HEK293 (cell line): ENCODE measurements at regions not wholly inside any gene's neighbourhood (a gene's known extent, or its start where the extent isn't known, plus 50 kb on each side); places are given as distances from the start of the nearest gene placed in this dataset.

Experiments used
- KLF1 ChIP-seq: fragments of 450-650 bp; formaldehyde crosslinking; IDR thresholded peaks from 2 replicates; pipeline ENCODE4 v1.5.1; 2016; ENCODE audit warnings: missing biosample characterization, missing genetic modification characterization
- YY1 ChIP-seq: fragments of 450-650 bp; formaldehyde crosslinking; IDR thresholded peaks from 2 replicates; pipeline ENCODE4 v1.5.1; 2018; ENCODE audit warnings: missing biosample characterization, missing genetic modification characterization
- ZBTB1 ChIP-seq: fragments of 450-650 bp; formaldehyde crosslinking; IDR thresholded peaks from 2 replicates; pipeline ENCODE4 v1.5.1; 2016; ENCODE audit warnings: missing biosample characterization, missing genetic modification characterization
- ZEB2 ChIP-seq: fragments of 450-650 bp; formaldehyde crosslinking; IDR thresholded peaks from 2 replicates; pipeline ENCODE4 v1.5.1; 2016; ENCODE audit warnings: missing biosample characterization, missing genetic modification characterization
- ZNF292 ChIP-seq: fragments of 450-650 bp; formaldehyde crosslinking; IDR thresholded peaks from 2 replicates; pipeline ENCODE4 v1.5.1; 2016; ENCODE audit warnings: low read depth, missing biosample characterization, missing genetic modification characterization, borderline replicate concordance
- ZNF394 ChIP-seq: fragments of 450-650 bp; formaldehyde crosslinking; IDR thresholded peaks from 2 replicates; pipeline ENCODE4 v1.5.1; 2016; ENCODE audit warnings: missing biosample characterization, missing genetic modification characterization, mild to moderate bottlenecking, moderate library complexity, borderline replicate concordance

- TF ChIP-seq ZEB2 (tag by site-specific recombination): no peak
- no peak for TF ChIP-seq ZNF292
- no peak for TF ChIP-seq YY1 (tag by site-specific recombination)
- no peak for TF ChIP-seq KLF1
- no peak for TF ChIP-seq ZBTB1
- no peak for TF ChIP-seq ZNF394 (tag by site-specific recombination)
These were observed 83.2 kb upstream of the TBCA start for GRCh38 chr5:77859306-77859705.
